SU-DHL-6 (cell line): ENCODE measurements at regions not wholly inside any gene's neighbourhood (a gene's known extent, or its start where the extent isn't known, plus 50 kb on each side); places are given as distances from the start of the nearest gene placed in this dataset.
"Not testable (repeated sequence)": the region's sequence is repeated elsewhere in the genome, so short reads cannot be mapped to it uniquely, and the experiment has no call there.

Source experiments
- EZH2phosphoT487 ChIP-seq: fragments of 200-600 bp; sonication (generic), shearing (Covaris generic); conservative IDR thresholded peaks from 2 replicates; pipeline ENCODE4 v1.6.1; 2018; ENCODE audit warnings: mild to moderate bottlenecking, antibody characterized with exemption, low read length, moderate library complexity, mixed read lengths
- TF ChIP-seq, protein P1 (sequence below): fragments of 200-600 bp; sonication (generic); IDR thresholded peaks from one replicate; pipeline ENCODE4 v1.5.1; 2017; ENCODE audit warnings: antibody characterized with exemption, mild to moderate bottlenecking, low read length, moderate library complexity; ENCODE audit not compliant: insufficient read depth, poor library complexity, severe bottlenecking

DNA sequence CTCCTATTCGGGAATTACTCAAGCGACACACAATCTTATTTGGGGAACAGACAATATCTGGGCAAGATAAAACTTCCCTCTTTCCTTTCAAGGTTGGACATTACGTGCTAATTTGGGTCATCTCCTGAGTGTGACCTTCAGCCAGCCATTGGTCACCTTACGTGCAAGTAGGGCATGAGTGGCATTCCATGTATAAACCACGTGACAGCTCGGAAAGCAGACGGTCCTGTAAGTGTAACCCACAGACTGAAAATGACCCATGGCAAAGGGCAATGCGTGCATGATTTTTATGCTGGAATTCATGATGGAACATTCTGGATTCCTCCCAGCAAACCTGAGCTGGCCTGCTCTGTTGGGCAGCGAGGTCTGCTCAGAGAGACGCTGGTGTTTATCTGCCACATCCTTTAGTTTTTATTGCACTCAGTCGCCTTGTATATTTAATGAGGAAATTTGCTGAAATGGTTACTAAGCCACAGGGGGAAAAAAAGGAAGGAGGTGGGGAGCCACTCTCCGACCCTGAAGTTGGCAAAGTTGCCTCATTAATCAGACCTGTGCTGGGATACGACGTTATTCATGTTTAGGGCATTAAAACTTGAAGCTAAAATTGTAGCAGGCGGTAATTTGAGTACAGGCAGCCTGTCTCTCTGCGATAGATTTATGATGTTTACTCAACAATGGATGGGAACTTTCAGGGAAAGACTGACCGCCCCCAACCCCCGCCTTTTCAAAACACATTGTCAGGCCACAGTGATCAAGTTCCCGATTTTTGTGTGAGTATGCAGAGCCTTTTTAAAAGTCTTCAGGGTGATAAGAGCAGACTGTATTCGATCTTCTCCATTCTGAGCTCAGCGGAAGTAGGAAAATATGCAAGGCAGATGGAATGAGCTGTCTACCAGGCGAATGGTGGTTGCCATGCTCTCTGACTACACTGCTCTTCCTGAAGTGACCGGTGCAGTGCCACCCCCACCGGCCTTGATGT is 295.3 kb downstream of the BCL2L11 start:
- TF ChIP-seq EZH2phosphoT487: not testable (repeated sequence)
- TF ChIP-seq, protein P1, sequence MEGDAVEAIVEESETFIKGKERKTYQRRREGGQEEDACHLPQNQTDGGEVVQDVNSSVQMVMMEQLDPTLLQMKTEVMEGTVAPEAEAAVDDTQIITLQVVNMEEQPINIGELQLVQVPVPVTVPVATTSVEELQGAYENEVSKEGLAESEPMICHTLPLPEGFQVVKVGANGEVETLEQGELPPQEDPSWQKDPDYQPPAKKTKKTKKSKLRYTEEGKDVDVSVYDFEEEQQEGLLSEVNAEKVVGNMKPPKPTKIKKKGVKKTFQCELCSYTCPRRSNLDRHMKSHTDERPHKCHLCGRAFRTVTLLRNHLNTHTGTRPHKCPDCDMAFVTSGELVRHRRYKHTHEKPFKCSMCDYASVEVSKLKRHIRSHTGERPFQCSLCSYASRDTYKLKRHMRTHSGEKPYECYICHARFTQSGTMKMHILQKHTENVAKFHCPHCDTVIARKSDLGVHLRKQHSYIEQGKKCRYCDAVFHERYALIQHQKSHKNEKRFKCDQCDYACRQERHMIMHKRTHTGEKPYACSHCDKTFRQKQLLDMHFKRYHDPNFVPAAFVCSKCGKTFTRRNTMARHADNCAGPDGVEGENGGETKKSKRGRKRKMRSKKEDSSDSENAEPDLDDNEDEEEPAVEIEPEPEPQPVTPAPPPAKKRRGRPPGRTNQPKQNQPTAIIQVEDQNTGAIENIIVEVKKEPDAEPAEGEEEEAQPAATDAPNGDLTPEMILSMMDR: not testable (repeated sequence)
